ENCODE measurements at regions not wholly inside any gene's neighbourhood (a gene's known extent, or its start where the extent isn't known, plus 50 kb on each side); places are given as distances from the start of the nearest gene placed in this dataset.

DNA sequence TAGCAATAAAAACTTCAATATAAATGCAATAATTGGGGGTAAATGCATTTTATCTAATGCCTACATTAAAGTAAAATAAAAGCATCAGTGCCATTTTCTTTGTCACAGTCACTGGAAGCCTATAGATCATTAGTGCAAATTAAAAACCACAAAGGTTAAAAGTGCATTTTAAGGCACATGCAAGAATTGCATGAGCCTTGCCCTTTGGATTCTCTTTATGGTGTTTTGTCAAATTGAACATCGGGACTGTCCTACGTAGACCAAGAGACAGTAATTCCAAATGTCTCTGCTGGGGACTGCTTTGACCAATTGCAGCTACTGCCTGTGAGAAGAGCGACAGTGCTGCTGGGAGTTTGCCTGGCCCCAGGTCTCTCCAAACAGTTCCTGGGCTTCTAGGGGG, 130.3 kb upstream of the SATB2 start:
- no peak for TF ChIP-seq TAF1 (IDR thresholded peaks at IDR 0.05; ENCODE audit: borderline replicate concordance, low read depth, low read length)
- TF ChIP-seq POLR2A (IDR thresholded peaks at IDR 0.05; ENCODE audit: low read depth, low read length), result no peak
